Natural killer cell treated with Interleukin-12 subunit alpha and Interleukin-12 subunit beta and Interleukin-15 and Interleukin-18, amount 100 ng/mL, for 72 hours (primary cell): ENCODE measurements at regions not wholly inside any gene's neighbourhood (a gene's known extent, or its start where the extent isn't known, plus 50 kb on each side); places are given as distances from the start of the nearest gene placed in this dataset.

ENCODE experiments used
- ATAC-seq, 2 donors: fragments of 150-1000 bp; cut with Tn5 transposase in 1 of 2; sonication (Bioruptor Pico), chemical (Tn5 transposase) in 1 of 2; 2 replicates each; pipeline ENCODE4 v1.10.0; 2021
- DNase-seq: peaks from one replicate; pipeline ENCODE4 v3.0.0; 2022; ENCODE audit warnings: low spot score
- H3K27ac Mint-ChIP-seq, 2 donors: 1 replicate in 1 of 2; 2 replicates in 1 of 2; pipeline ENCODE4 v1.8.0; 2022; ENCODE audit warnings: mixed read lengths in 2 of 2, mild to moderate bottlenecking in 1 of 2, moderate library complexity in 1 of 2
- H3K27me3 Mint-ChIP-seq, 2 donors: 1 replicate in 1 of 2; 2 replicates in 1 of 2; pipeline ENCODE4 v1.8.0; 2022; ENCODE audit warnings: mixed read lengths in 2 of 2
- H3K36me3 Mint-ChIP-seq: one replicate; pipeline ENCODE4 v1.8.0; 2022; ENCODE audit warnings: mixed read lengths
- H3K4me1 Mint-ChIP-seq, 2 donors: 1 replicate in 1 of 2; 2 replicates in 1 of 2; pipeline ENCODE4 v1.8.0; 2022; ENCODE audit warnings: low read depth in 2 of 2, mixed read lengths in 2 of 2, mild to moderate bottlenecking in 1 of 2
- H3K4me3 Mint-ChIP-seq: one replicate; pipeline ENCODE4 v1.8.0; 2022; ENCODE audit warnings: mixed read lengths
- H3K9me3 Mint-ChIP-seq: 2 replicates; pipeline ENCODE4 v1.8.0; 2022; ENCODE audit warnings: mixed read lengths

DNA sequence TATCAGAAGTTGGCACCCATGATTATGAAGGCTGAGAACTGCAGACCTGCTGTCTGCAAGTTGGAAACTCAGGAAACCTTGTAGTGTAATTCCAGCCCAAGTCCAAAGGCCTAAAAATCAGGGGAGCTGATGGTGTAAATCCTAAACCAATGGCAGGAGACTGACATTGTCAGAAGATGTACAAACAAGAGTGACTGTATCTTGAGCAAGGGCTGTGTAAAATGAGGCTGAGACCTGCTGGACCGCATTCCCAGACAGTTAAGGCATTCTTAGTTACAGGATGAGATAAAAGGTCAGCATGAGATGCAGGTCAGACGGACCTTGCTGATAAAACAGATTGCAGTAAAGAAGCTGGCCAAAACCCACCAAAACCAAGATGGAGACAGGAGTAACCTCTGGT lies 147.7 kb downstream of the COG6 start:
- Mint-ChIP-seq H3K27me3 (peaks cover 3 to 7% of the 10 kb centered on the region in 2 donors), H3K4me1 (no peaks in the 10 kb centered on the region), H3K9me3 (peaks cover 7% of the 10 kb centered on the region), H3K4me3 (no peak overlapping the region), H3K27ac (no peak overlapping the region), H3K36me3 (peaks cover 6% of the 10 kb centered on the region)
- DNase-seq = no peak
- ATAC-seq = no peak

DNA sequence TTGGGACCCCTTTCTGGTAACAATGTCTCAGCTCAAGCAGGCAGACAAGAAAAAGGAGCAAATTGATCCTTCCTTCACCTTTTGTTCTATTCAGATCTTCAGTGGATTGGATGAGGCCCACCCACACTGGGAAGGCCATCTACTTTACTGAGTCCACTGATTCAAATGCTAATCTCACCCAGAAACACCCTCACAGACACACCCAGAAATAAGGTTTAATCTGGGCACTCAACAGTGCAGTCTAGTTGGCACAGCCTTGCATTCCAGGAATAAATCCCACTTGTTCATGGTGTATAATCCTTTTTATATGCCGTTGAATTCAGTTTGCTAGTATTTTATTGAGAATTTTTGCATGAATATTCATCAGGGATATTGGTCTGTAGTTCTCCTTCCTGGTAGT lies 148.4 kb downstream of the COG6 start:
- no peak overlapping the region for H3K27ac Mint-ChIP-seq
- H3K4me3 Mint-ChIP-seq = no peak overlapping the region
- H3K27me3 Mint-ChIP-seq = peaks cover 4 to 10% of the 10 kb centered on the region in 2 donors
- DNase-seq (no peak), ATAC-seq (no peak)
- H3K36me3 Mint-ChIP-seq = peaks cover 6% of the 10 kb centered on the region
- peaks cover 7% of the 10 kb centered on the region for H3K9me3 Mint-ChIP-seq
- H3K4me1 Mint-ChIP-seq = no peaks in the 10 kb centered on the region

DNA sequence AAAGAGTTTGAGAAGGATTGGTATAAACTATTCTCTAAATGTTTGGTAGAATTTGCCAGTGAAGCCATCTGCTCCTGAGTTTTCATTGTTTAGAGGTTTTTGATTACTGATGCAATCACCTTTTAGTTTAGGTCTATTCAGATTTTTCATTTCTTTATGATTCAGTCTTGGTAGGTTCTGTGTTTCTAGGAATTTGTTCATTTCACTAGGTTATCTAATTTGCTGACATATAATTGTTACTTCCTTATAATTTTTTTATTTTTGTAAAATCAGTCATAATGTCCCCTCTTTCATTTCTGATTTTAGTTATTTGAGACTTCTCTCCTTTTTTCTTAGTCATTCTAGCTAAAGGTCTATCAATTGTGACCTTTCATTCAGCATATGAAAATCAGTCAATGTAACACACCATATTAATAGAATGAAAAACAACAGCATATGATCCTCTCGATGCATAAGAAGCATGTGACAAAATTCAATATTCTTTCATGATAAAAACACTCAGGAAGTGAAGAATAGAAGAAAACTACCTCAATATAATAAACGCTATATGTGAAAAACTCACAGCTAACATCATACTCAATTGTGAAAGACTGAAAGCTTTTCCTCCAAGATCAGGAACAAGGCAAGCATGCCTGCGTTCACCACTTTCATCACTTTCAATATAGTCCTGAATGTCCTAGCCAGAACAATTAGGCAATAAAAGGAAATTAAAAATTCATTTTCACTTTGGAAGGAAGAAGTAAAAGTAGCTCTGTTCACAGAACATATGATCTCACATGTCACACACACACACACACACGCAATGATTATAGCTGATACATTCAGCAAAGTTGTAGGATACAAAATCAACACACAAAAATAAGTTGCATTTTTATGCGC lies 149.1 kb downstream of the COG6 start:
- ATAC-seq = no peak
- H3K27me3 Mint-ChIP-seq = peaks cover 4 to 10% of the 10 kb centered on the region in 2 donors
- H3K36me3 Mint-ChIP-seq = peaks cover 6% of the 10 kb centered on the region
- peaks cover 7% of the 10 kb centered on the region for H3K9me3 Mint-ChIP-seq
- no peak for DNase-seq
- H3K4me1 Mint-ChIP-seq = no peaks in the 10 kb centered on the region
- no peak overlapping the region for H3K4me3 Mint-ChIP-seq
- peak overlapping the region in 1 of 2 donors; percentile 3 for H3K27ac Mint-ChIP-seq

DNA sequence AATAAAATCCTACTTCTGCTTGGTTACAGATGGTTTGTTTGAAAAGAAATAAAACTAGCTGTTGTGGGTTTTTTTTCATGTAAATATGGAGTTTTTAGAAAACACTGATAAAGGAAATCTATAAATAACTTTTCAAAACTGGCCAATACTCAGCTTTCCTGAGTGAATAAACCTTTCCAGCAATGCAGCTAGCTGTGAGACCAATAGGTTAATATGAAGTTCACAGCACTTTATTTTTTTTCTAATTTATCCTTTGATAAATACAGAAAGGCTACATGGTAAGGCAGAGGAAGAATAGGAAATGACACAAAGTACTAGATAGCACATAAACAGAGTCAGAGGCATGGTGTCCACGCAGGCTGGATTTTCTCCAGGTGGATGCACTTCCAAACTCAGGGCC lies 154.0 kb downstream of the COG6 start:
- ATAC-seq (no peak), DNase-seq (no peak)
- no peaks in the 10 kb centered on the region for H3K9me3 Mint-ChIP-seq
- peaks cover 12 to 21% of the 10 kb centered on the region in 2 donors for H3K27me3 Mint-ChIP-seq
- no peak overlapping the region for H3K27ac Mint-ChIP-seq
- no peaks in the 10 kb centered on the region for H3K4me1 Mint-ChIP-seq
- no peak overlapping the region for H3K4me3 Mint-ChIP-seq
- no peaks in the 10 kb centered on the region for H3K36me3 Mint-ChIP-seq

DNA sequence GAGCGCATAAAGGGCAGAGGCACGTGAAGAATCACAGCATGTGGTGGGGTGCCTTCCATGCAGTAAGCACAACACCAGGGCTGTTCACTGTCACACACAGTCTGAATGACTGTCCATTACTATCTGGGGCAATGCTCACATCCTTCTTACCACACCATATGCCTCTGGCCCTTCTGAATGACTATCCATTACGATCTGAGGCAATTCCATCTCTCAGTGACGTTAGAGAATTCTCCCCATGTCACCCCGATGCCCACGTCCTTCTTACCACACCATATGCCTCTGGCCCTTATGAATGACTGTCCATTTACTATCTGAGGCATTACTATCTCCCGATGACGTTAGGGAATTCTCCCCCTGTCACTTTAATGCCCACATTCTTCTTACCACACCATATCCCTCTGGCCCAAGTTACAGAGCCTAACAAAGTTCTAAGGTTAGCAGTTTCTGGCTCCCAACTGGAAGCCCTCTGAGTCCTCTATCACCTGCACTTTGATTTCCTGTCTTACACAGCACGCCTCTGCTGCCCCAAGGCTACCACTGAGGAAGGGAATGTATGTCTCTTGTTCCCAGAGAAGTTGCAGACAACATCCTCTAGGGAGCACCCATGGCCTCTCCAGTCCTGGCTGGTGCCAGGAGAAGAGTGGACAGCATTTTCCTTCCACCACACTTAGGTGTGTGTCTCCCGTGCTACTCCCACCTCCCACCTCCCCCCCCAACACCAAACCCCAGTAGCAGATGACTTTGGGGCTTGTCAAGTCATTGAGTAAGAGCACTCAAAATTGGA lies 154.8 kb downstream of the COG6 start:
- peaks cover 12 to 21% of the 10 kb centered on the region in 2 donors for H3K27me3 Mint-ChIP-seq
- DNase-seq (no peak), ATAC-seq (no peak)
- no peaks in the 10 kb centered on the region for H3K4me1 Mint-ChIP-seq
- H3K9me3 Mint-ChIP-seq = no peaks in the 10 kb centered on the region
- H3K4me3 Mint-ChIP-seq = no peak overlapping the region
- no peak overlapping the region for H3K27ac Mint-ChIP-seq
- no peaks in the 10 kb centered on the region for H3K36me3 Mint-ChIP-seq

DNA sequence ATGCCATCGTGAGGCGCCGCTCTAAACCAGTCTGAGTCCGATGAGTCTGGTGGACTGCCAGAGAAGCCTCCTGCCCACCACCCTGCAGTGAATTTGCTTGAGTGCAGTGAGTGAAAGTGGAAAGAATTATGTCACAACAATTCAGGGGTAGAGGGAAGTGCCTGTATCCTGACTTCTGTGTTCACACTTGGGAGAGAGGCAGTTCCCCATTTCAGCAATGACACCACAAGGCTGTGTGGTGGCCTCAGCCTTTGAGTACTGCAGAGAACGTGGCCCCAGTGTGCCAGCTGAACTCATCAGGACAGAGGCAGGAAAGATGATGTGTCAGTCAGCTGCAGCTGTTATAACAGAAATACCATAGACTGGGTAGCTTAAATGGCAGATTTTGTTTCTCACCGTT lies 155.6 kb downstream of the COG6 start:
- H3K4me1 Mint-ChIP-seq = no peaks in the 10 kb centered on the region
- H3K27ac Mint-ChIP-seq = no peak overlapping the region
- no peak for DNase-seq
- H3K36me3 Mint-ChIP-seq = no peaks in the 10 kb centered on the region
- no peak for ATAC-seq
- no peaks in the 10 kb centered on the region for H3K9me3 Mint-ChIP-seq
- H3K4me3 Mint-ChIP-seq = no peak overlapping the region
- peaks cover 12 to 21% of the 10 kb centered on the region in 2 donors for H3K27me3 Mint-ChIP-seq

DNA sequence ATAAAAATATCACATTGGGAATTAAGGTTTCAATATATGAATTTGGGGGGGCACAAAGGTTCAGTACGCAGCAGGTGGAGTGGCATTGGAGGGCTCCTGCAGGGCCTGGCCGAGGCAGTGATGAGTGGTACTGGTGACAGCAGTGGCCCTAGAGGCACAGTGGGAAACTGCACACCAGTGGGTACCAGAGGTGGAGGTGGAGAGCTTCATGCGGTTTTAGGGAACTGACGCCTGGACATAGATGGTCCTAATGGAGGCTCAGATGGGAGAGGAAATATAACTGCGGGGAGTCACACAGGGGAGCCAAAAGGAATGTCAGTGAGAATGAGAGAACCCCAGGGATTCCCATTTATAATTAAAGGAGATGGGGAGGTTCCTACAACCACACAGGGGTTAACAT lies 156.2 kb downstream of the COG6 start:
- no peak for DNase-seq
- Mint-ChIP-seq H3K36me3 (no peaks in the 10 kb centered on the region), H3K27ac (no peak overlapping the region), H3K4me3 (no peak overlapping the region), H3K9me3 (no peaks in the 10 kb centered on the region), H3K27me3 (peaks cover 12 to 21% of the 10 kb centered on the region in 2 donors), H3K4me1 (no peaks in the 10 kb centered on the region)
- peak in 1 of 2 donors; percentile 55 for ATAC-seq

DNA sequence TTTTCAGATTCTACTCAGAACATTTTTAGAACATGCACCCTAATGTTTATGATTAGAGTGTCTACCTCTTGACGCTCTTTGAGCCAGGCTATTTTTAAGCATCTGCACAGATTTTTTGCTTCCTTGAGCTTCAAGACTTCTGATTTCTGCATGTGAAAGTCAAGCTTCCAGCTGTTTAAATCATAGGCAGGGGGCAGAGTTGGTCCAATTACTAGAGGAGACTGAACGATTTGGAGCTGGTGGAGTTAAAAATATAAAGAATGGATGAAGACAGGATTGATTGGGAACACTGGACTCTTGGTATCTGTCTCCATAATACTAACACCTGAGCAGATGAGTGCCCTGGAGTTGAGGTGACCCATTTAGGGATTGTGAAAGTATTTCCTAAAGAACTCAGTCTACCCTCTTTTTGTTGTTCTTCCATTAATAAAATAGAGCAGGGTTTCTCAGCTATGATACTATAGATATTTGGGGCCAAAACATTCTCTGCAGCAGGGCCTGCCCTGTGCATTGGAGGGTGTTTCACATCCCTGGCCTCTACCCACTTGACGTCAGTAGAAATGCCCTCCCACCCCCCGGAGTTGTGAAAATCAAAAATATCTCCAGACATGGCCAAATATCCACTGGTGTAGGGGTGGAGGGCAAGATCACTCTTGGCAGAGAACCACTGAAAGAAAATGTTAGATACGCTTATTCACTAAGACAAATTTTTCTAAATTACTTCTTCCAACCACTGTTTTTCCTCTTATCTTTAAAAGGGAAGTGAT lies 160.1 kb downstream of the COG6 start:
- H3K36me3 Mint-ChIP-seq = no peaks in the 10 kb centered on the region
- H3K9me3 Mint-ChIP-seq = no peaks in the 10 kb centered on the region
- H3K27ac Mint-ChIP-seq = no peak overlapping the region
- DNase-seq = no peak
- peaks cover 2 to 11% of the 10 kb centered on the region in 2 donors for H3K27me3 Mint-ChIP-seq
- H3K4me1 Mint-ChIP-seq = no peaks in the 10 kb centered on the region
- no peak for ATAC-seq
- no peak overlapping the region for H3K4me3 Mint-ChIP-seq

DNA sequence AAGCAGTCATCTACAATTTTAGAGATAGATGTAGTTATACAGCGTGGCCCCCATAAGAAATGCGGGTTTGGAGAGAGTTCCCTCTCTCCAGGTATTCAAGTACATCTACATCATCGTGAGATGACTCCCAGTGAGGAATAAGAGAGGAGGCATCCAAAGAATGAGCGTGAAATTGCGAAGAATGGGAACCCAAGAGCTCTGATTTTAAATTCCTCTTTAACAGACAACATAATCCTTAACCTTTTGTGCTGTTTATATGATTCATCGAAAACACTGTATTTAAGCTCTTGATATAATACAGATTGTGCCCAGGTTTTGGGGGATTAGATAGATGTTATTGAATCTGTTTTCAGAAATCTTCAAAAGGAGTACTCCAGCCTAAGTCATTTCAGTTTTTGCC lies 161.5 kb downstream of the COG6 start:
- Mint-ChIP-seq H3K36me3 (no peaks in the 10 kb centered on the region), H3K4me1 (peaks cover 0 to 3% of the 10 kb centered on the region in 2 donors), H3K9me3 (no peaks in the 10 kb centered on the region), H3K27me3 (peaks cover 0 to 6% of the 10 kb centered on the region in 2 donors), H3K27ac (no peak overlapping the region), H3K4me3 (no peak overlapping the region)
- ATAC-seq (no peak), DNase-seq (no peak)

DNA sequence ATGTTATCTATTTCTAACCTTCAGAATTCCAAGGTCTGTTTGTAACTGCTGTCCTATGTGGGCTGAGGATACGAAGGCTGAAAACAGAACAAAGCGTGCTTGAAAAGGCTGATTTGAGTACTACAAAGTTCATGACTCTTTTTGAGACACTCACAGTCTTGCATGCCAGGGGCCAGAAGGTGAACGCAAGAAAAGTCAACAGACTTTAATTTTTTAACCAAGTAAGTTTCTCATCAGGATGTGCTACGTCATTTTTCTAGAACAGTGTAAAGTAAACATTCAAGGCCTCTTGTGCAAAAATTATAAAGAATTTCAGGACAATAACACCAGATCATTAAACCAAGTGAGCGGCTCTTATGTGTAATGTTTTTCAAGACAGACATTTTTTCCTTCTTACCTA lies 163.5 kb downstream of the COG6 start:
- Mint-ChIP-seq H3K4me3 (no peak overlapping the region), H3K4me1 (peaks cover 0 to 7% of the 10 kb centered on the region in 2 donors), H3K27me3 (peaks cover 0 to 8% of the 10 kb centered on the region in 2 donors), H3K36me3 (no peaks in the 10 kb centered on the region), H3K27ac (no peak overlapping the region), H3K9me3 (no peaks in the 10 kb centered on the region)
- ATAC-seq = no peak
- no peak for DNase-seq

DNA sequence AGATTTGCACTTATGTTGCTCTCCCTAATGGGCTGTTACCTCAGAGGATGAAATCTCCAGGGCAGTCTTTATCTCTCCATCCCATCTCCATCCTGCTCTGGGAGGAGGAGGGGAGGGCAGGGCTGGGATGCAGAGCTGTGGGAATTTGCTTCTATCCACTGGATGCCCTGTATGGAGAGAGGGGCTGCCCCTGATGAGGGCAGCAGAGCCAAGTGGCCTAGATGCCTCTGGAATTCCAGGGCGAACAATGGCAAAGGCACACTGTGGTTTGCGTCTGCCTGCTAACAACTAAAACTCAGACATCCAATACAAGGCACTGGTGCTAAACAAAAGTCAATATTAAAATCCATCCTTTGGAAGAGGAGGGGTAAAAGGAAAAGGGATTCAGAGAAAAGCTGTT lies 165.1 kb downstream of the COG6 start:
- Mint-ChIP-seq H3K4me3 (no peak overlapping the region), H3K9me3 (no peaks in the 10 kb centered on the region), H3K27ac (no peak overlapping the region), H3K36me3 (no peaks in the 10 kb centered on the region), H3K4me1 (peaks cover 0 to 7% of the 10 kb centered on the region in 2 donors), H3K27me3 (peaks cover 0 to 8% of the 10 kb centered on the region in 2 donors)
- no peak for DNase-seq
- ATAC-seq = no peak

DNA sequence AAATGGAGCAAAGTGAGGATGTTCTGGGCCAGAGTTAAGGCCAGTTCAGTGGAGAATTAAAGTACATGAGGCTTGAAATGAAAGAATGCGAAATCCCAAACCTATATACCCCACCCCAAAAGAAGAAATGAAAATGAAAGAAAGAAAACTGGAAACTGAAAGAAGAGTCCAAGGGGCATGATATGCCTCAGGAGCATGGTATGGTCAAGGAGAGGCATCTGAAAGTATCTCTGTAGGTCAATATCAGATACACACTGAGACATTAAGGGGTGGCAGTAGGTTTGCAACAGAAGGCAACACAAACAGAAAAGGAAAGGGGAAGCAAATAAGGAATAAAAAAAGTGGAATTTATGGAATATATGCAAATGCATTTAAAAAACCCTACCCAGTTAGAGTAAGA lies 166.5 kb downstream of the COG6 start:
- Mint-ChIP-seq H3K4me3 (no peak overlapping the region), H3K9me3 (no peaks in the 10 kb centered on the region), H3K4me1 (peaks cover 0 to 7% of the 10 kb centered on the region in 2 donors), H3K27ac (no peak overlapping the region), H3K36me3 (no peaks in the 10 kb centered on the region), H3K27me3 (peaks cover 0 to 8% of the 10 kb centered on the region in 2 donors)
- DNase-seq (no peak), ATAC-seq (no peak)

DNA sequence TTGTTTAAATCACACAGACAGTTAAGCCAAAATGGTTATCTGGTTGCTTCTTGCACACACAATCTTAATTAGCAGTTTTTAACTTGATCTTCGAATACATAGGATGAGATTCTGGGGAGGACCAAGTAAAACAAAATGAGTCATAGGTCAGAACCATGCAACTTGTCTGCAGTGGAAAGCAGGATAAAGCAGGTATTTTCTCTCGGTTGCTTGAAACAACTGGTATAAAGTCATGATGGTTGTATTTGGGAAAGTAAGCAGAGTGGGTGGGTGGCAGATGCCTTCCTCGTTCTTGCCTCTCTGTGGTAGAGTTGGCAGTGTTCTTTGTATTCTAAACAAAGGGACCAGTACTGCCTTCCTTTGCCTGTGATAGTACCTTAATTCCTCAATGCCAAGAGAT lies 167.0 kb downstream of the COG6 start:
- no peak overlapping the region for H3K27ac Mint-ChIP-seq
- peaks cover 0 to 7% of the 10 kb centered on the region in 2 donors for H3K4me1 Mint-ChIP-seq
- no peak overlapping the region for H3K4me3 Mint-ChIP-seq
- no peaks in the 10 kb centered on the region for H3K36me3 Mint-ChIP-seq
- H3K27me3 Mint-ChIP-seq = peaks cover 0 to 8% of the 10 kb centered on the region in 2 donors
- H3K9me3 Mint-ChIP-seq = no peaks in the 10 kb centered on the region
- DNase-seq = no peak
- ATAC-seq = no peak
